Endothelial cell of umbilical vein (primary cell): ENCODE measurements at regions not wholly inside any gene's neighbourhood (a gene's known extent, or its start where the extent isn't known, plus 50 kb on each side); places are given as distances from the start of the nearest gene placed in this dataset.

Experiments used
- BruUV-seq: library from RNA; stranded (reverse); fragments of 400-500 nt; replicated peaks from 2 replicates; lab custom pipeline; 2021; lab: Mats Ljungman, UMichigan
- CTCF ChIA-PET: fragments of 300-600, 350-600 bp; sonication (Branson Sonifier 250); formaldehyde crosslinking; loops from one replicate; lab custom pipeline; 2021; ENCODE audit warnings: antibody characterized with exemption, inconsistent platforms; lab: Charles Lee
- POLR2A ChIA-PET: fragments of 300-600, 350-600 bp; sonication (Branson Sonifier 250); formaldehyde crosslinking; loops from one replicate; lab custom pipeline; 2021; ENCODE audit warnings: antibody characterized with exemption, inconsistent platforms; lab: Charles Lee
- DNase-seq: peaks from one replicate; pipeline ENCODE4 v3.0.0-alpha.2; 2011; ENCODE audit warnings: low read depth, low spot score
- FAIRE-seq: peaks from 2 replicates; lab custom pipeline; 2011; peaks lifted over from hg19 to GRCh38; lab: Jason Lieb, UNC
- H2AFZ ChIP-seq: 2 replicates; pipeline ENCODE4 v1.6.0; 2012; ENCODE audit warnings: low read depth, low read length, control low read depth, inconsistent platforms
- H3K27ac ChIP-seq: 2 replicates; pipeline ENCODE4 v1.5.1; 2011; ENCODE audit warnings: low read depth, mild to moderate bottlenecking, control low read depth, low read length, moderate library complexity; ENCODE audit not compliant: insufficient read depth
- H3K27me3 ChIP-seq, 2 experiments: 2 replicates each; pipeline versions ENCODE4 v1.6.0 to v1.6.1; 2011; ENCODE audit warnings: low read length in 2 of 2, mixed read lengths in 1 of 2; ENCODE audit not compliant: control insufficient read depth in 2 of 2, insufficient read depth in 2 of 2
- H3K36me3 ChIP-seq, 2 experiments: 2 replicates in 1 of 2; 3 replicates in 1 of 2; pipeline ENCODE4 v1.5.1; 2011; ENCODE audit warnings: low read length in 2 of 2, mild to moderate bottlenecking in 1 of 2, moderate library complexity in 1 of 2; ENCODE audit not compliant: control insufficient read depth in 2 of 2, insufficient read depth in 2 of 2; ENCODE audit errors: extremely low read depth in 1 of 2
- H3K4me1 ChIP-seq: 3 replicates; pipeline ENCODE4 v1.5.1; 2011; ENCODE audit warnings: mild to moderate bottlenecking, low read length; ENCODE audit not compliant: control insufficient read depth, insufficient read depth; ENCODE audit errors: extremely low read depth
- H3K4me2 ChIP-seq: 2 replicates; pipeline ENCODE4 v1.6.1; 2011; ENCODE audit warnings: low read length, control low read depth, mixed read lengths; ENCODE audit not compliant: insufficient read depth
- H3K4me3 ChIP-seq, 3 experiments: fragments of 200-600 bp in 1 of 3; sonication (generic), shearing (Covaris generic) in 1 of 3; replicated peaks in 1 of 3; 2 replicates each; pipeline ENCODE4 v1.5.1; 2011 to 2016; ENCODE audit warnings: control low read depth in 3 of 3, low read length in 3 of 3, mild to moderate bottlenecking in 2 of 3, inconsistent platforms in 1 of 3, low read depth in 1 of 3, moderate library complexity in 1 of 3; ENCODE audit not compliant: insufficient read depth in 1 of 3
- H3K79me2 ChIP-seq: 2 replicates; pipeline ENCODE4 v1.6.0; 2012; ENCODE audit warnings: low read length, inconsistent platforms; ENCODE audit not compliant: control insufficient read depth, insufficient read depth
- H3K9ac ChIP-seq: replicated peaks from 2 replicates; pipeline ENCODE3; 2011; ENCODE audit warnings: low read length, control low read depth; ENCODE audit not compliant: insufficient read depth; ENCODE audit errors: extremely low read depth
- H3K9me1 ChIP-seq: replicated peaks from 3 replicates; pipeline ENCODE4 v1.6.0; 2011; ENCODE audit warnings: mild to moderate bottlenecking, low read length; ENCODE audit not compliant: control insufficient read depth, insufficient read depth; ENCODE audit errors: extremely low read depth
- H3K9me3 ChIP-seq: replicated peaks from 2 replicates; pipeline ENCODE4 v1.5.1; 2012; ENCODE audit warnings: low read length, inconsistent platforms; ENCODE audit not compliant: control insufficient read depth, insufficient read depth
- H4K20me1 ChIP-seq: replicated peaks from 2 replicates; pipeline ENCODE3; 2011; ENCODE audit warnings: mild to moderate bottlenecking, low read length; ENCODE audit not compliant: control insufficient read depth, insufficient read depth; ENCODE audit errors: extremely low read depth
- EZH2 ChIP-seq: IDR thresholded peaks from 2 replicates; pipeline ENCODE4 v1.6.1; 2012; ENCODE audit warnings: borderline replicate concordance, low read depth, mild to moderate bottlenecking, moderate library complexity, low read length, inconsistent platforms; ENCODE audit not compliant: severe bottlenecking
- FOS ChIP-seq: IDR thresholded peaks from 2 replicates; pipeline ENCODE4 v1.6.1; 2011; ENCODE audit warnings: mild to moderate bottlenecking, low read length, moderate library complexity, borderline replicate concordance; ENCODE audit not compliant: insufficient read depth
- GATA2 ChIP-seq: IDR thresholded peaks from 2 replicates; pipeline ENCODE4 v1.7.0; 2011; ENCODE audit warnings: low read depth, mild to moderate bottlenecking, moderate library complexity, mixed read lengths, low read length; ENCODE audit not compliant: insufficient read length, insufficient read depth
- JUN ChIP-seq: IDR thresholded peaks from 2 replicates; pipeline ENCODE4 v1.6.1; 2011; ENCODE audit warnings: borderline replicate concordance, low read depth; ENCODE audit not compliant: insufficient read length, insufficient read depth
- MYC ChIP-seq: IDR thresholded peaks from one replicate; pipeline ENCODE4 v1.6.1; 2011; ENCODE audit warnings: mild to moderate bottlenecking, low read depth, low read length
- POLR2A ChIP-seq: IDR thresholded peaks from 2 replicates; pipeline ENCODE4 v1.6.1; 2012; ENCODE audit warnings: low read depth, mild to moderate bottlenecking, control low read depth, low read length
- POLR2AphosphoS5 ChIP-seq: IDR thresholded peaks from 2 replicates; pipeline ENCODE4 v1.6.1; 2012; ENCODE audit warnings: low read depth, mild to moderate bottlenecking, control low read depth, low read length, moderate library complexity; ENCODE audit not compliant: insufficient read depth
- dilution Hi-C: fragments of 300-500 bp; cut with MboI; formaldehyde crosslinking; loops from one replicate; pipeline ENCODE4 v1.15.0; 2019; ENCODE audit warnings: low sequenced_read_pairs; ENCODE audit not compliant: extremely low pct_ligation_motif_present
- intact Hi-C: fragments of 100-400 bp; cut with micrococcal nuclease; formaldehyde crosslinking; loops from one replicate; pipeline ENCODE4 v1.10.0; 2022
- TF ChIP-seq, protein P1 (sequence below): IDR thresholded peaks from 2 replicates; pipeline ENCODE4 v1.6.1; 2011; ENCODE audit not compliant: insufficient read depth, insufficient read length
- TF ChIP-seq, protein P2 (sequence below), 2 donors: IDR thresholded peaks; 1 replicate in 1 of 2; 2 replicates in 1 of 2; pipeline ENCODE4 v1.5.1; 2011; ENCODE audit warnings: low read length in 2 of 2, mild to moderate bottlenecking in 2 of 2, moderate library complexity in 2 of 2, control low read depth in 1 of 2, inconsistent platforms in 1 of 2, low read depth in 1 of 2; ENCODE audit not compliant: insufficient read depth in 1 of 2; ENCODE audit errors: extremely low read depth in 1 of 2

DNA sequence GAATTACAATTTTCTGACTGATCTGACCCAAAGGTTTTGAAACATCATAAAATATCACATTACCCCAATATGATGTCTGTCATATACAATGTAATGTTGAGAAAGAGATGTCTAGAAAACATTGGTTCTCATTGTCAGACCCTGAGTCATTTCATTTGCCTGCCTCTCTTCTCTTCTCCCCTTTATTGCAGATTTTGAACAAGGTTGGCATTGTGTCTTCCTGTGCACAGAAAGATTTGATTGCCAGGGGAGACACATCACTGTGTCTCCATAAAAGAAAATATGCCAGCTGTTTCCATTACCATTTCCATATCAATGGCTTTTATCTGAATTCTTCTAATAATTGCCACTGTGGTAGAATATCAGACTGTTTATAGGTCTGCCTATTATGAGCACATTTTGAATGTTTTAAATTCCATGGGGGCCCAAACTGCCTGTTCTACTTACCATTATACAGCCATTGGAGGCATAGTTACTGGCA lies 65.6 kb downstream of the IFI44 start:
- Histone ChIP-seq H3K27ac (no peak overlapping the region), H2AFZ (no peak overlapping the region), H3K4me2 (no peak overlapping the region), H3K4me1 (no peaks in the 10 kb centered on the region), H3K79me2 (no peaks in the 10 kb centered on the region), H4K20me1 (no peaks in the 10 kb centered on the region), H3K36me3 (no peaks in the 10 kb centered on the region), H3K9me1 (no peaks in the 10 kb centered on the region), H3K9me3 (no peaks in the 10 kb centered on the region), H3K27me3 (no peaks in the 10 kb centered on the region), H3K4me3 (no peak overlapping the region), H3K9ac (no peak overlapping the region)
- ChIA-PET POLR2A (no interaction called here), CTCF (interaction anchor here (1.3 kb wide), 1 partner anchor 9 kb away, joined by 6 read pairs; no protein-coding TSS in a partner anchor)
- no peak for DNase-seq
- TF ChIP-seq JUN (no peak), POLR2AphosphoS5 (no peak), POLR2A (no peak), GATA2 (no peak), EZH2 (no peak), MYC (no peak), FOS (no peak)
- TF ChIP-seq, protein P1, sequence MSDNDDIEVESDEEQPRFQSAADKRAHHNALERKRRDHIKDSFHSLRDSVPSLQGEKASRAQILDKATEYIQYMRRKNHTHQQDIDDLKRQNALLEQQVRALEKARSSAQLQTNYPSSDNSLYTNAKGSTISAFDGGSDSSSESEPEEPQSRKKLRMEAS = no peak
- TF ChIP-seq, protein P2, sequence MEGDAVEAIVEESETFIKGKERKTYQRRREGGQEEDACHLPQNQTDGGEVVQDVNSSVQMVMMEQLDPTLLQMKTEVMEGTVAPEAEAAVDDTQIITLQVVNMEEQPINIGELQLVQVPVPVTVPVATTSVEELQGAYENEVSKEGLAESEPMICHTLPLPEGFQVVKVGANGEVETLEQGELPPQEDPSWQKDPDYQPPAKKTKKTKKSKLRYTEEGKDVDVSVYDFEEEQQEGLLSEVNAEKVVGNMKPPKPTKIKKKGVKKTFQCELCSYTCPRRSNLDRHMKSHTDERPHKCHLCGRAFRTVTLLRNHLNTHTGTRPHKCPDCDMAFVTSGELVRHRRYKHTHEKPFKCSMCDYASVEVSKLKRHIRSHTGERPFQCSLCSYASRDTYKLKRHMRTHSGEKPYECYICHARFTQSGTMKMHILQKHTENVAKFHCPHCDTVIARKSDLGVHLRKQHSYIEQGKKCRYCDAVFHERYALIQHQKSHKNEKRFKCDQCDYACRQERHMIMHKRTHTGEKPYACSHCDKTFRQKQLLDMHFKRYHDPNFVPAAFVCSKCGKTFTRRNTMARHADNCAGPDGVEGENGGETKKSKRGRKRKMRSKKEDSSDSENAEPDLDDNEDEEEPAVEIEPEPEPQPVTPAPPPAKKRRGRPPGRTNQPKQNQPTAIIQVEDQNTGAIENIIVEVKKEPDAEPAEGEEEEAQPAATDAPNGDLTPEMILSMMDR (IDR thresholded peaks at IDR 0.05; ENCODE audit: extremely low read depth in 1 of 2, insufficient read depth in 1 of 2, low read depth in 1 of 2, low read length in 2 of 2) = no peak
- dilution Hi-C loops (no loop called here), intact Hi-C loops (loop anchor here (10.0 kb wide), 1 partner anchor 120 kb away; no protein-coding TSS in a partner anchor)
- no TSS peak for BruUV-seq
- no peak for FAIRE-seq
